ENCODE measurements at regions not wholly inside any gene's neighbourhood (a gene's known extent, or its start where the extent isn't known, plus 50 kb on each side); places are given as distances from the start of the nearest gene placed in this dataset.

GRCh38 chr1:5651473-5651872 lies 340.8 kb downstream of the NPHP4 start:
- TF ChIP-seq CTCF (IDR thresholded peaks at IDR 0.05; ENCODE audit: low read depth, low read length, poor library complexity, severe bottlenecking): no peak
- TF ChIP-seq EZH2phosphoT487 (IDR thresholded peaks at IDR 0.05; ENCODE audit: borderline replicate concordance, low read length): no peak

Measured in DOHH2 (cell line).